ENCODE measurements at regions not wholly inside any gene's neighbourhood (a gene's known extent, or its start where the extent isn't known, plus 50 kb on each side); places are given as distances from the start of the nearest gene placed in this dataset.

DNA sequence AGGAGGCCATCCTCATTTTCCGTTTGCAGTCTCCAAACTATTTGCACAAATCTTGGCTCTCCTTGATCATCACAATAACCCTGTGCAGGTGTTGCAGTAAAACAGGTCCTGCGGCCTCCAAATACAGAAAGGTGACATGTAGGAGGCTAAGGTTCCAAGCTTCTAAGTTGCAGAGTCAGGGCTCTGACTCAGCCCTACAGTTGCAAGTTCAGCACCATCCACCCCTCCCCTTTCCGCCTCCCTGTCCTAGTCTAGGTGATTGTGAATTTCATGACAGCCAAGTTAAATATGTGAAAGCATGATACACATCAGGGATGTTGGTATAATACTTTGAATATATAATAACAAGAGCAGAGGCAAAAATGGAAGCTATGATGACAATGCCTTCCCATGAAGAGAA, 317.3 kb upstream of the CDH4 start:
- ATAC-seq = no peak

DNA sequence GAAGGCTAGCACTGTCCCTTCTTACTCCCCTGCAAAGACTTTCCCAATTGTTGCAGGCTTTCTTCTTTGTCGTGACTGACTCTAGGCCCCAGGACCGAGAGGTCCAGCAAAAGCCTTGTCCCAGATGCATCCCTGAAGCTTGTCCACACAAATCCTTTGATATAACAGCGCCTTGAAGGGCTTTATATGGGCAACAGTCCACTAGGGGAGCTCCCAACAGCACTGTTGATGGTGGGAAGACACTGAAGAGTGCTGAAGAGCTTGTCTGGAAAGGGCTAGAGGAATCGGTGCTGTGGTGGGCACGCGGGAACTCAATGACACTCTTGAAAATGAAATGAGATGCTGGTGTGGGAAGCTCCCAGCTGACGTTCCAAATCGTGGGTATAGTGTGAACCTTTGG, 316.1 kb upstream of the CDH4 start:
- ATAC-seq = no peak

DNA sequence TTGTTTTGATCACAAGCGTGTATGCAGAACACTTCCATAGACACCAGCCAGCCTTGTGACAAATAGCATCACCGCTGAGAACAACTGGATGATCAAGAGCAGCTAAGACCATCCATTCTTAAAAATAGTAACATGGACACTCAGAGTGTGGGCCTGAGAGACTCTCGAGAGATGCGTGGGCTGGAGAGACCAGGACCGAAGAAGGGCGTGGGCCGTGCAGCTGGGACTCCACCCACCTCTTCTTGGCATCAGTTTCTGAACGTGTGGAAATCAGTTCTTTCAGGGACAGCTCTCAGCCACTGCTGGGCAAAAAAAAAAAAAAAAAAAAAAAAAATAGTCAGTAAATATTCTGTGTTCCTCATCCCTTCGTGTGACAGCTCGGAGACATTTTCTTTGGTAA, 314.5 kb upstream of the CDH4 start:
- no peak for ATAC-seq

DNA sequence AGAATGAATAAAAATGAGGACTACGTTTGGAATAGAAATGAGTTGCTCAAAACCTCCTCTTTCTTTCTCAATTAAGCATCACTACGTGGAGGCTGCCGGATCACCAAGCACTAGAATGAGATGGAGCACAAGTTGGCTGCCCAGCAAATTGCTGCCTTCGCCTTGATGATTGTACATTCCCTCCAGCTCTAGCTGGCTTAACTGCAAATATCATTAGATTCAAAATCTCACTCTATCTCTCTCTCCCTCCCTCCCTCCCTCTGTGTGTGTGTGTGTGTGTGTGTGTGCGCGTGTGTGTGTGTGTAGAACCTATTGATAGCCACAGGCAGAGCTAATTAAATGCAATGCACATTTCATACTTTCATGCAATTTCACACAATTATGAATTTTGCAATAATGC, 310.7 kb upstream of the CDH4 start:
- ATAC-seq = no peak

DNA sequence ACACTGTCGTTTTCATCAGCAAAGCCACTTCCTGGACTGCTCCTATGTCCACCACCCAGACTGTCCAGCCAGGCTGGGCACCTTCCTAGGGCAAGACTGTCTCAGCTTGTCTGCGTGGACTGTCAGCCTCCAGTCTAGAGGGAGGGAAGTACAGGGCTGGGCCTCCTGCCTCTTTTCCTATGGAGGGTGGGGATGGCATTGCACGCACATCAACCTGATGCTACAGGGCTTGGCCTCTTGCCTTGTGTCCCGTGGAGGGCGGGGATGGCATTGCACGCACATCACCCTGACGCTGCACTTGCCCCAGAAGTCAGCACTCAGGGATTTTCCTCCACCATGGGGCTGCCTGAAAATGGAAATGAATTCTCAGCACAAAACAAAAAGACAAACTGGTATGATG, 304.2 kb upstream of the CDH4 start:
- ATAC-seq = no peak

DNA sequence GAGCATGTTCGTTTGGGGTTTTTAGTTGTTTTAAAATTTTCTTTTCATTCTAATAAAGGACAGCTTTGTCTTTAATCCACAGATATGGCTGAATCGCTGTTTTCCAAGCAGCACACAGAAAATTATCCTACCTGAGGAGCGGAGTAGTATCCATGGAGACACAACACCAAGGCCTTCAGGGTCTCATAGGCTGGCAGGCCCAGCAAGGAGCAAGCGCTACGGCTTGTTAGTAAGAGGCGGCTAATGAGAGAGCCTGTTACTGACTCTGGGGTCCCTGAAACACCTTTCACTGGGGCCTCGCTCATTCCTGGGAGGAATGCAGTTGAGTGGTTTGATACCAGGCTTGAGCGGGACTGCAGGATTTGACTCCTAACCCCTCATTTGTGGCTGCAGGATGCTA, 303.8 kb upstream of the CDH4 start:
- ATAC-seq = no peak

DNA sequence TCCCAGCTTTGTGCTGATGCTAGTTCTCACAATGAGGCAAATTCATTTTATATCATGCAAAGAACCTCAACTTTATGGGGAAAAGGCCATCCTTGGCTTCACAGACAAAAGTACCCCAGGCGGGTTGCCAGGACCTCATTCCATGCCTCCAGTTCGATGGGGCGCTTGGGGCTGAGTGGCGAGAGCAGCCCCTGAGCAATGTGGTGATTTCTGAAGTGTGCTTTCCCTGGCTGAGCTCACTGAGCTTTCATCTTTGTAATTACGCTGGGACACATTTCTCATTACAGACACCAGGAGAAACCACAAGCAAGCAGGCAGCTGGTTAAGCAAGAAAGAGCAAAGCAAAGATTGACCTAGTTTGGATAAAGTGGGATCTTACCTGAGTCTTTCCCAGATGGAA, 301.5 kb upstream of the CDH4 start:
- ATAC-seq = no peak

DNA sequence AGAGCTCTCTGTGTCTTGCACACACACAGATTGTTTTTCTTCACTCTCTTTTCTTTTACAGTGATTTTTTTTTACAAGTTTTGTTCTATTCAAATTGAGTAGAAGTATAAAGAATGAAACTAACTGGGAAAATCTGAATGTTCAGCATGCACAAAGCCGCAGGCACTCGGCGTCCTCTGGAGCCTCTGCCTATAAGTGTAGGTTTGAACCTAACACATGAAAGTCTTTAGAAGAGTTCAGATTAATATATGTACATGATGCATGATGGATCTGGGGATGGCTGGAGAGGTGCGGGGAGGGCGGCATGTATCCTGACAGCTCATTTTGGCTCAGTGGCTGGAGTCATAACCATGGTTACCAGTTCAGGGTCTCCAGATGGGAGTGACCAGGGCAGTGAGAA, 301.1 kb upstream of the CDH4 start:
- ATAC-seq = no peak

DNA sequence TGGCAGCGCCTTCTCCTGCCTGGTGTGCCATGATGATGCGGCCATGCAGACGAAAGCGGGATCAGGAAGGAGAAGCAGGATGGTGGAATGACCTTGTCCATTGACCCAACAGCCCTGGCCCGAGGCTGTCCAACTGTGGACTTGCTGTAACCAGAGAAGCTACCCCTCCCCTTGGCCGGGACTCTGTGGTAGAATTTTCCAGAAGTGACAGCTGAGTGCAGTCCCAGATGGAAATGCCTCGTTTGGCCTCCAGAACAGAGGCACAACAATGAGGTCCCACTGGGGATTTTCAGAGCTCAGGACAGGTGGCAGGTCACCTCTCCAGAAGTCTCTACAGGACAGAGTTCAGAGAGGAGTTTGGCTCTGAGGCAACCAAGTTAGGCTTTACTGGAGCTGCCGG, 299.2 kb upstream of the CDH4 start:
- no peak for ATAC-seq

DNA sequence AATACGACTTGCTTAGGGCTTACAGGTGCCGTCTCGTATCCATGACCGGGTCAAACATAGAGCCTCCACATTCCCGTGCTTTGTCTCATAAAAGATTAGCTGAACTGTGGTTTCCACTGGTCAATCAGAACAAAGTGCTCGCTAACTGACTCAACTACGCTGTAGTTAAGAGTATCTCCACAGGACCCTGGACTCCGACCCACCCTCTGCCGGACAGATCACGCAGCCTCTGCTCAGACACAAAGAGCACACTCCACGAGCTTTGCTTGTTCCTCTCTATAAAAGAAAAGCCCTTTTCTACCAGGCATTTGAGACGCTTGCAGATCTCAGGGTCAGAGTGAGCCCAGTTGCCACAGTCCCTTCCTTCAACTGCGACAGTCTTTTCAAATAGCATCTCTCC, 298.7 kb upstream of the CDH4 start:
- no peak for ATAC-seq

DNA sequence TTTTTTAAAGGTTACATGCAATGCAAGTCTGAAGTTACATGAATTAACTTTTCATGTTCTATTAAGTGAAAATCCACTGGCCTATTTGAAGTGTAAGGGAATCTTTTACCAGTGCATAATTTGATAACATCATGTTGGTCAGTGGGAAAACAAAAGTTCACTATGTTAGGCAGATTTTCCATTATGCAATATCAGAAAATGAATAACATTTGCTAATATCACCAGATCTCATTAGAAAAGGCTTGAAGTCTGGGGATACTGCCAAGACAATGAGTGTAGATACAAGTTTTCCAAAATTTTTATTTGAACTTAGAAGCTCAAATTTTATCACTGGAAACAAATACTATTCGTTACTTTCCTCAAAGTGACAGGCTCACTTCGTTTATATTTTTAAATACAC, 296.4 kb upstream of the CDH4 start:
- ATAC-seq = no peak

DNA sequence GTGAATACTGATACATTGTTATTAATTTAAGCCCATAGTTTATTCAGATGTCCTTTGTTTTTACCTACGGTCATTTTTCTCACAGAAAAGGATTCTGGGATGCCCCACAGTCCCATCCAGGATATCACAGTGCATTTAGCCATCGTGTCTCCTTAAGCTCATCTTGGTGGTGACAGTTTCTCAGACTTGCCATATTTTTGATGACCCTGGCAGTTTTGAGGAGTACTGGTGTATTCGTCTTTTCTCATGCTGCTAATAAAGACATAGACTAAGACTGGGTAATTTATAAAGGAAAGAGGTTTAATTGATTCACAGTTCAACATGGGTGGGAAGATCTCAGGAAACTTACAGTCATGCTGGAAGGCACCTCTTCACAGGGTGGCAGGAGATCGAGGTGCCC, 295.9 kb upstream of the CDH4 start:
- ATAC-seq = no peak

DNA sequence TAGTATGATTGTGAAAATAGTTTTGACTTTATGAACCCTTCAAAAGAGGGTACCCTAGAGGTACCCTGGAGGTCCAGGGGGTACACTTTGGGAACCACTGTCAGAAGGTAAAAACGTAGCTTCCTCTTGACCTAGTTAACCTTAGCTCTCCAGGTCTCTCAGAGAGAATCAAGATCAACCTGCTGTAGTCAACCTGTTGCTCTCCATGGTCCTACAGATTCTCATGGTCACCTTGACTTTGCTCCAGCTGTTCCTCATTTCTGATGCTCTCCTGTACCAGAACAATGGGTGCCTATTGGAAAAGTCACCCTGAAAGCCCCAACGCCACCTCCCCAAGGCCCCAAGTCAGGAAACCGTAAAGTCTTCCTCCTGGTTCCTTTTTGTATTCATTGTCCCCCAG, 294.4 kb upstream of the CDH4 start:
- ATAC-seq = no peak

DNA sequence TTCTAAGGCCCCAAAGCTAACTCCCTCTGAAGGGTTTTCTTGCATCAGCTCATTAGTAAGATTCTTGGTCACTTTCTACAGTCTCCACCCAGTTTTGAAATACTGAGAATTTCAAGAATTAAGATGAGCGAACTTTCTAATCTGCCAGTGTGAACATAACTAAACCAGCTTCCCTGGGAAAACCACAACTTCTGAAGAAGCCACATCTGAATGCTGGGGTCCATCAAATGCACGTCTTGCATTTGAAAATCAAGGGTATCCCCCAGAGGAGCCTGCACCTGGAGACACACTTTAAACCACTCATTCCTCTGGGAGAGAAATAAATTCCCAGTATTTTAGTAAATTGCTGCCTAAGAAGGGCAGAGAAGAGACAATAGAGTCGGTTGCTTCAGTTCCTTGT, 292.1 kb upstream of the CDH4 start:
- ATAC-seq = no peak

DNA sequence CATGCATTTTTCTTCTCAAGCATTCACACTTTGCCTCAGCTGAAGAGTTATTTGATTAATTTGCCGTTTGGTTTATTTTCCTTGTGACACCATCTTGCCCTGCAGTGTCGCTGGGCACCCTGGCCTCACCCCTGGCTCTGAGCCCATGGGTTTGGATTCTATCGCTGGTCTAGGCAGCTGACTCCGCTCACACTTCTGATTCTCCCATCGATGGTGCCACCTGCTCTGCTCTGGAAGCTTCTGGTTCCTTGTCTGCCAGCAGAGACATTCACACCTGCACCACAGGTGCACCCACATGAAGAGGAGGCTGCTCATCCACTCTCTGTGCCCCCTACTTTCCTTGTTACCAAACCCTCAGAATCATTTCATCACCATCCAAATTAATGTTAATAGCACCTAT, 291.6 kb upstream of the CDH4 start:
- ATAC-seq = no peak

DNA sequence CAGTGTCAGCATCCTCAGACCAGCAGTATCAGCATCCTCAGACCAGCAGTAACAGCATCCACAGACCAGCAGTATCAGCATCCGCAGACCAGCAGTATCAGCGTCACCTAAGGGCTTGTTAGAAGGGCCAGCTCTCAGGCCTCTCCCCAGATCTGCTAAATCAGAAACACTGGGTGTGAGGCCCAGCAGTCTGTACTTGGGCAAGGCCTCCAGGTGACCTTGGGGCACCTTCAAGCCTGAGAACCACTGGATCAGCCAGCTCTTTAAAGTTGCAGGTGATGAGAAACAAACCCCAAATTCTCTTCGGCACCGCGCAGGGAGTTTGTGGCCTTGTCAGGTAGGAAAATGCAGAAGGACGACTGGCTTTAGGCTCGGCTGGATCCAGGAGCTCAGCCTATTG, 290.5 kb upstream of the CDH4 start:
- no peak for ATAC-seq

DNA sequence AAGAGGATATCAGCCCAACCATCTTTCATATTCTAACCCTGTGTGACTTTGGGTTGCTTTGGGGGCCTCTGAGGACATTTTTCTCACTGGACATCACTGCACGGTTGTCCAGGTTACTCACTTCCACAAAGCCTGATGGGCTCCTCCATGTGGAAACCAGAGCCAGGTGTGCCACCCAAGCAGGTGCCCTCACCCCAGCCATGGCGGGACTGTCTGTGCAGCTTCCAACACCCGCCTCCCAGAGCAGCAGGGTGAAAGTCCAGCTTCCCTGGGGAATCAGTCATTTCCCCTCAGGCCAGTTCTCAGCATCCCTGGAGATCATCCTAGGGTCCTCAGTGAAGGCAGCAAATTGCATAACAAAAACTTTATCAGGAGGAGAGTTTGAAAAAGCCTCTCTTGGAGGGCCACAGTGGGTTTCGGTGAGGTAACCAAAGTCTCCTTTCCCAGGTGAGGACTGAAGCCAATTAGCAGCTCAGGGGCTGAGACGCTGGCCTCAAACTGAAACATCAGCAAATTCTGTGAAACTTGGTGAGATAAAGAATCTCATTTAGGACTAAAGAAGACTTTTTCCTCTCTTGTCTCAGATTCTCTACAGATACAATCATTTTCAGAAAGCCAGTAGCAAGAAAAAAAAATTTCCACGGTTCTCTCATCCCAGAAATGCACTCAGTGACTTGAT, 289.6 kb upstream of the CDH4 start:
- no peak for ATAC-seq

DNA sequence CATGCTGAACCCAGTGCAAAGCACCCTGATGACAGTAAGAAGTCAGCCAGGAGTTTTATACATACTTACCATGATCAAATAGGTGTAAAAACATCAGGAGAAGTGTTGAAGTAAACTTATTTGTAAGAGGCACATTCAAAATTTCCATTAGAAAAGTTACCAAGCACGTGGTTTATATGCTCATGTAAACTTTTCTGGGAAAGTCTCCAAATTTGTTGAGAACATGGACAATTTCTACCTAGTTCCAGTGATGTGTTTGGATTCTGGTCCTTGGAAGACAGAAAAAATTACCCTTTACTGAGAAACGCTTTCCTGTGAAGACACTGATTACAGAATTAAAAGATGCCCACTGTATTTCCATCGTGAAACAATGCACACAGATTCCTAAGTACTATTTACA, 288.9 kb upstream of the CDH4 start:
- no peak for ATAC-seq

DNA sequence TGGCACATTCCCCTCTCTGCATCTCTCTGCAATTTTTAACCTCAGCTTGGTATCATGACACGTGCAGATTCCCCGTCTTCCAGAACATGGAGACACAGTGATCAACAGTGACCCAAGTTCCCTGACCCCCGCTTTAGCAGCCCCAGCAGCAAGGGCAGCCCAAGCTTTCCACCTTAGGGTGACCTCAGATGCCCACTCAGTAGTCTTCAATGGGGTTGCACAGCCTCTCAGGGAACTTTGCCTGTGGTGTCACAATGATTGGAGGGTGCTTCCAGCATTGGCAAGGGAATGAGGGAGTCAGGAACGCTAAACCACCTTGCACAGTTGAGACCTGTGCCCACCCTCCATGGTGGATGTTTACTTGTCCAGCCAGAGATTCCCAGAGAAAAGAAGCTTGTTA, 287.1 kb upstream of the CDH4 start:
- ATAC-seq = no peak

DNA sequence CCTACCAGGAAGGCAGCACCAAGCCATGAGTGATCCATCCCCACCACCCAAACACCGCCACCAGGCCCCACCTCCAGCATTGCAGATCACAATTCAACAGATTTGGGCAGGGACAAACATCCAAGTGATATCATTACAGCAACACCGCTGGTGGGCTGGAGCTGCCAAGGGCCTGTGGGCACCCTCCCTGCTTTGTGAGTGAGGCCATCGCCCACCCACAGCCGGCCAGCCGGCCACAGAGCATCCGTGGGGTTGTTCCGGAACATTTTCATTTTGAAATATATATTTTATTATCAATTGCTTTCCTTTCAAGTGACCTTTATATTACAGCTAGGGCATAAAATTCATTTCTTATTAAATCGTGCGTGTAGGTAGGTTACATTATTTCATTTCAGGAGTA, 286.0 kb upstream of the CDH4 start:
- ATAC-seq = no peak

DNA sequence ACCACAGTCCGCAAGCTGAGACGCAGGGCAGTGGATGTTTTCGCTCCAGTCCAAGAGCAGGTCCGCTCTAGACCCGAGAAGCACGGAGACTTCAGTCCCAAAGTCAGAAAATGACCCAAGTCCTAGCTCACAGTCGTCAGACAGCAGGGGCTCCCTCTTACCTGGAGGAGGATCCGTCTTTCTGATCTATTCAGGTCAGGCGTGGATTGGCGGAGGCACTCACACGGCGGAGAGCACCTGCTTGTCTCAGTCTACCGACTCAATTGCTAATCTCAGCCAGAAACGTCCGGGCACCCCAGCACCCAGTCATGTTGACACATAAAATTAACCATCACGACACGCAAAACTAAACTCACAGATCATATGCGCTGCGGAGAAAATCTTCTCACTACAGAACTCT, 285.3 kb upstream of the CDH4 start:
- no peak for ATAC-seq

DNA sequence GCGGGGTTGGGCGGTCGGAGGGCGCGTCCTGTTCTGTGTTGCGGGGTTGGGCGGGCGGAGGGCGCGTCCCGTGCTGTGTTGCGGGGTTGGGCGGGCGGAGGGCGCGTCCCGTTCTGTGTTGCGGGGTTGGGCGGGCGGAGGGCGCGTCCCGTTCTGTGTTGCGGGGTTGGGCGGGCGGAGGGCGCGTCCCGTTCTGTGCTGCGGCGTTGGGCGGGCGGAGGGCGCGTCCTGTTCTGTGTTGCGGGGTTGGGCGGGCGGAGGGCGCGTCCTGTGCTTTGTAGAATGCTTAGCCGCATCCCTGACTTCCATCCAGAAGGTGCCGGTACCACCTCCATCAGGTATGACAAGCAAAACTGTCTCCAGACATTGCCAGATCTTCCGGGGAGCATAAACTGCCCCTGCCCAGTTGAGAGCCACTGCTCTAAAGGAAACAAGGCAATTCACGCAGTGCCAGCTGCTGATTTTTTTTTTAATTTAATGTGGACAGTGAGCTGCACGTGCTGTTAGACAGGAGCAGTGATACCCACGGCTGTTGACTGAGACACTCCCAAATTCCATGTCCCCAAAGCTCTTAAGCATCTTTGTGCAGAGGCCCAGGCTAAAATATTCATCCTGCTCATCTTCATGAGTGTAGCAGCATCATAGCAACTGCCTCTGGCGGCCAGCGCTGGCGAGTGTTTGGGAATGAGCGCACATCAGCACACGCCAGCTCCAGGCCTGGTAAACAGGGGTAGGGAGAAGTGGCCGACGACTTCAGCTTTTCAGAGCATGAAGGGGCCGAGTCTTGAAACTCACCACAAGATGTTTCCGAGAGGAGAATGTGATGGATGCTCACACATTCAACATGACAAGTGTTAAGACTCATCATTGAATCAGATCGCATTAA, 284.4 kb upstream of the CDH4 start:
- ATAC-seq = no peak

DNA sequence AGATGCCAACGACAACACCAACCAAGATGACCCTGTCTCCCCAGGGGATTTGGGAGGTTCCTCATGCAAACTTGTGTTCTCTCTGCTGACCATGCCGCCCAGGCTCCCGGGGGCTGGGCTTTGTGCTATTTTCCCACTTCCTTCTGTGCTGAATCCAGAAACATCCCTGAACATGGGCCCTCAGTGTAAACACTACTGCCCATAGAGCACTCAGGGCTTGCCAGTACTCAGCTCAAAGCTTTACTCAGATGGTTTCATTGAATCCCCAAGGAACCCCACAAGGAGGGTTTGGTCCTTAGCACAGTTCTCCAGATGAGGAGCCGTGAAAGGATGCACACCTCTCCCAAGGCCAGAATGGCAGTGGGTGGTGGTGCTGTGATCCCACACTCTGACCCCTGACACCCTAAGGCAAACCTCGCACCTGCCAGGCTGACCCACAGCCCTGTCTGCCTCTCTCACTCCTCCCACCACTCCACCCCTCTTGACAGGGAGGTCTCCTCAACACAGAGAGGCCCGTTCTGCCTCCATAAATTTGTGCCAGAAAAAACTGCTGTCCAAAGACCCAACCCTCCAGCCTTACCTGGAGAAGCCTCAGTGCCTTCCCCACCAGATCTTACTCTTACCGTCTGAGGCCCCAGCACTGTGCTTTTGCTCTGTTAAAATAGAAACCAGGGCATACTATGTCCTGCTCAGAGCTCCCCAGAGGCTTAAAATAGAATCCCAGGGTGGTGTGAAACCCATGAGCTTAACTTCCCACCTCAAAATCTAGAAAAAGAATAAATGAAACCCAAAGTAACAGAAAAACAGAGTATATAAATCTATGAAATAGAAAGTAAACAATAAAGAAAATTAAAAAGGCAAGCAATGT, 283.0 kb upstream of the CDH4 start:
- ATAC-seq = no peak

DNA sequence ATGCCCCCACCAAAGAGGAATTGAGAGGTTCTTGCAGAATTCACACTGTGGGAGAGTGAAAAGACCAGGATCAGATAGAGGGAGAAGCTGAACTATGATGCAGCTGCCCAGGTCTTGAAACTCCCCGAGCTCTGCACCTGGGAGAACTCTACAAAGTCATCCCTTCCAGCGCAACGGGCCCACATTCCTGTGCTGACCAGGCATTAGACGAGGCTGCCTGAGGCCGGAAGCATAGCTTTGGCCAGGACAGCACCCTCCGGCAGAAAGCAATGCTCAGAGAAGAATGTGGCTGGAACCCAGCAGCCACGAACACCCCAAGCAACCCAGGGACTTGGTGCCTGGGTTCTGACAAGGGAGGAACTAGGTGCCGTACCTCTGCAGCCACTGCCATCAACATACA, 281.5 kb upstream of the CDH4 start:
- ATAC-seq = no peak
